ENCODE measurements at regions not wholly inside any gene's neighbourhood (a gene's known extent, or its start where the extent isn't known, plus 50 kb on each side); places are given as distances from the start of the nearest gene placed in this dataset.

DNA sequence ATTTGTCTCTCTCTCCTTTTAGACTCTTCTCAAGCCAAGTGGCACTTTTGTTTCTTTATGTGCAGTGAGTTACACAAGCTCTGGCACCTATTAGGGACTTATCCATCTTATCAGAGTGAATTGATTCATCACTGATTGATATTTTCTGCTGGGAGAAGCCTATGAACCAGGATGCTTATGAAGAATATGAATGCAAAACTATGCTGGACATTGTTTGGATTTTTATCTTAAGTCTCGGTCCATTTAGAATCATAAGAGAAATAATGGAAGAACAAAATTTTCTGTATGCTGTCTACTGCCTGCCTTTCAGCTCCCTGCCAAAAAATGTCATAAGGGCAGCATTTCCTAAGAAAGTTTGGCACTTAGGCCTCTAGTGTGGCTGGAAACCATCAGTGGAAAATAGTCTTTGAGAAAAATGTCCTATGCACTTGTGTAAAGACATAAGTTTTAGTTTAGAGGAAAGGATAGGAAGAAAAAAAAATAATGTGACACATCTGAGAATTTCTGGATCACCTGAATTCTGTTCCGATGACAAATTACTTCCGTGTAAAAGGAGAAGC lies 365.7 kb upstream of the MAD2L1 start:
- DNase-seq (ENCODE audit: low read depth, low spot score) = no peak

- no peak for DNase-seq (ENCODE audit: low read depth, low spot score)
Observed at GRCh38 chr4:120431180-120431579, 364.5 kb upstream of the MAD2L1 start.

DNA sequence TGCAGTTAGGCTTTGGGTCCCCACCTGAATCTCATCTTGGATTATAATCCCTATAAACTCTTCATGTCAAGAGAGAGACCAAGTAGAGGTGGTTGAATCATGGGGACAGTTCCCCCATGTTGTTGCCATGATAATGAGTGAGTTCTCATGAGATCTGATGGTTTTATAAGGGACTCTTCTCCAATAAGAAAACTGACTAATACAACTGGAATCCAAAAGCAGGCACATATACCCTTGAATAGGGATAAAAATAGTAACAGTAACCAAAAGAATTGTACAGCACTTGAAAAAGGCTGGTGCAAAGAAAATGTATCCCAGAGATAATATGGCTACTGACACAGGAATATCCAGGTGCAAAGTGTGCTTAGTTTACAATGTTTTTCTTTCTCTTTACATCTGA lies 351.5 kb upstream of the MAD2L1 start:
- DNase-seq (ENCODE audit: low read depth, low spot score) = no peak

DNA sequence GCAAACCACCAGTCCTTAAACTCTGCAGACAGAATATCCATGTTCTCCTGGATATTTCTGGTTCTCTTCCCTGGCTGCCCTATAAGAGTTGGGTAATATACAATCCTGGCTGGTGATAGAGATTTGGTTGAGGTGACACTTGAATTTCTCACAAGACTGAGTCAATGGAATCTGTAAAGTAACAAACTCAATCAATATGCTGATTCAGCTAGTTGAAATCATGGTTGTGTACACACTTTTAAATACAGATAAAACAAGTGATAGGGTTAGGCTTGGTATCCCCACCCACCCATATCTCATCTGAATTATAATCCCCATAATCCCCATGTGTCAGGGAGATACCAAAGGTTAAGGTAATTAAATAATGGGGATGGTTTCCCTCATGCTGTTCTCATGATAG lies 349.2 kb upstream of the MAD2L1 start:
- DNase-seq (ENCODE audit: low read depth, low spot score) = no peak

- no peak for DNase-seq (ENCODE audit: low read depth, low spot score)
Observed at GRCh38 chr4:120406960-120407359, 340.3 kb upstream of the MAD2L1 start.

GRCh38 chr4:120403296-120403695 lies 336.6 kb upstream of the MAD2L1 start:
- DNase-seq (ENCODE audit: low read depth, low spot score) = no peak

DNA sequence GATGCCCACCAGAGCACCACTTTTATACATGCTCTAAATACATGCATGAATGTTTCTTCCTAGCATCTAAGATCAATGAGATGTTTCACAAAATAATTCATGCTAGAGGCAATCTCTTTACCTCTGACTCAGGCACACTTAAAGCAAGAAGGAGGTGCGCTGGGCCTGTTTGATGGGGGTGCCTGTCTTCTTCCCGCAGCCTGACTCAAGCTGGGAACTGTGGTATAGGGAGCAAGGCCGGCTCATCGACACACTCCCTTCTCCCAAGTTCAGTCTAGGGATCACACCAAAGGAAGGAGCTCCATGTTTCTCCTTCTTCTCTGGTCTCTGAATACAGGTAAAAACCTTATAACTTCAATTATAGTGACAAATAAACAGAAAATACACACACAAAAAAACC lies 333.8 kb upstream of the MAD2L1 start:
- no peak for DNase-seq (ENCODE audit: low read depth, low spot score)

DNA sequence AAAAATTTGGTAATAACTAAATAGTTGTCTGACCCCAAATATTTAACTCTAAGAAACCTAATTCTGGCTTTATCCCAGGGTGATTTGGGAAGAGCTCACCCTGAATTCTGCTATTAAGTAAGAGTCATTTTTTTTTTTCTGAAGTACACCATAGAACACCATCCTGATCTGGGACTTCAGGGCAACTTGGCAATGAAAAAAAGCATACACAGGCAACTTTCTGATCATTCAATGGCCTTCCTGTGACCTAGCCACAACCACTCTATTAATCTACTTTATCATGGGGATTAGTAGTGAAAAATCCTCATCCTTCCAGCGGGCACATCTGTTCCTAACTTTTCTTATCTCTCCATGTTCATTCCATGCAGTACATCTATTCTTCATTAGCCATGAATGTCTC lies 333.2 kb upstream of the MAD2L1 start:
- no peak for DNase-seq (ENCODE audit: low read depth, low spot score)

DNA sequence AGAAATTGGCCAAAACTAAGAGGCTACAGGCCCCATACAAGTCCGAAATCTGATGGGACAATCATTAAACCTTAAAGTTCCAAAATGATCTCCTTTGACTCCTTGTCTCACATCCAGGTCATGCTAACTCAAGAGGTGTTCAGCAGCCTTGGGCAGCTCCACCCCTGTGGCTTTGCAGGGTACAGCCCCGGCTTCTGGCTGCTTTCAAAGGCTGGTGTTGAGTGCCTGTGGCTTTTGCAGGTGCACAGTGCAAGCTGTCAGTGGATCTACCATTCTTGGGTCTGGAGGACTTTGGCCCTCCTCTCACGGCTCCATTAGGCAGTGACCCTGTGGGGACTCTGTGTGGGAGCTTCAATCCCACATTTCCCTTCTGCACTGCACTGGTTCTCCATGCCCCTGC lies 329.1 kb upstream of the MAD2L1 start:
- no peak for DNase-seq (ENCODE audit: low read depth, low spot score)

GRCh38 chr4:120355881-120356280 lies 289.2 kb upstream of the MAD2L1 start:
- no peak for DNase-seq (ENCODE audit: low read depth, low spot score)

GRCh38 chr4:120354381-120354780 lies 287.7 kb upstream of the MAD2L1 start:
- no peak for DNase-seq (ENCODE audit: low read depth, low spot score)

DNA sequence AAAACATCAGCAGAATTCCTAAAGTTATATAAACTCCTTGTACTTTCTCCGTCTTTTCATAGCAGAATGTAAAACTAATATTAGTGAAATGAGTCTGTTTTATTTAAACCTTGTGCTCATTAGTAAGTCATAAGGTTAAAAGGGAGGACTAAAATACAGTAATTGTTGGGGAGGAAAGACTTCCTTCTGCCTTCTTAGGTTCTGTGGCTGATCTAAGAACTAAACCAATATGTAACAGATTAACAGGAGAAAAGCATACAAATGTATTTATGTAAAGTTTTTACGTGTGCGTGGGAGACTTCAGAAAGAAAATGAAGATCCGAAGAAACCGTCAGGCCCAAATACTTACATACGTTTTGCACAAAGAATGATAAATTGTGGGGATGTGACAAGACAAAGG lies 286.6 kb upstream of the MAD2L1 start:
- DNase-seq (ENCODE audit: low read depth, low spot score) = no peak

DNA sequence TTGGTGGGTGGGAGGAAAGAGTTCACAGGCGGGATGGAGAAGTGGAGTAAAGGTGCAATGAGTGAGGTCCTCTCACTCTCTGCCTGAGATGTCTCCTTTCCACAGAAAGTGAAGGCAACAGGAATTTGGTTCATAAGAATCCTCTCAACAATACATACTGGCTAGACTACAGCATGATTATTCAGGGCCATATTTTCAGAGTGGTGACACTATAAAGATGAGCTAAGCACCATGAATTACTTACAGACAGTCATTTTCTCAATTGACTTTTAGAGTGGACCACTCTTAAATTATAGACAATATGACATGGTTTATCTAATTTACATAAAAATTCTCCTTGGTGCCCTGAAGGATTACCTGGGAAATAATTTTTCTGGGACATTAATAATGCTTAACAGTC lies 286.1 kb upstream of the MAD2L1 start:
- no peak for DNase-seq (ENCODE audit: low read depth, low spot score)

DNA sequence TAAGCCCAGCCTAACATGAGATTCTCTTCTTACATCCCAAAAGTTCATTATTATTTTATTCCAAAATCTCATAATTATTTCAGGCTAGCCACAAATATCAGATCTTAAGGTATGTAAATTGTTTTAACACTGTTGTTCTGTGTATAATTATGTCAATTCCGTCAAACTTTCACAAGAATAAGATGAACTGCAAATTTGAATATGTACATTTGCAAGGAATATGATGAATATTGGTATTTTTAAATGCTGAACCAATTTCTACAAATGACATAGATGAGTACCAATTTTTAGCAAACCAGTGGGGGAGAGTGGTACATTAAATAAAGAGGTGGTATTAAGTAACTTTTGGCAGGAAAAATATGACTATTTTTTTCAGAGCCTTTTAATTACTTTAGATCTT lies 282.3 kb upstream of the MAD2L1 start:
- DNase-seq (ENCODE audit: low read depth, low spot score) = no peak

DNA sequence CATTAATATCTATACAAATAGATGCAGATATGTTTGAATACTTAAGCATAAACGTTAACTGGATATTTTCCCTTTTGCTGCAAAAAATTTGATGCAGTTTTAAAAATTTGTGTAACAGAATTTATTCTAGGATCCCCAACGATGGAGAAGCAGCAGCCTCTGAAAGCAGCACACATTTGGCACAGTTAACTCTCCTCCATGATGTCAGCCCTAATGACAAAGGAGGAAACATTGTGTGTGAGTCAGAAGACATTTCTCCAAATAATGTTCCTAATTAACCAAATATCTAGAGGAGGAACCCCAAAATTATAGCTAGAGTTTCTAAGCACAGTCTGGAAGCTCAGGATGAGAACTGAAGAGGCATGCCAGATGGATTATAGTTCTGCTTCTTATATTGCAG lies 281.9 kb upstream of the MAD2L1 start:
- no peak for DNase-seq (ENCODE audit: low read depth, low spot score)

GRCh38 chr4:120331486-120332370 lies 265.1 kb upstream of the MAD2L1 start:
- DNase-seq (ENCODE audit: low read depth, low spot score) = no peak

DNA sequence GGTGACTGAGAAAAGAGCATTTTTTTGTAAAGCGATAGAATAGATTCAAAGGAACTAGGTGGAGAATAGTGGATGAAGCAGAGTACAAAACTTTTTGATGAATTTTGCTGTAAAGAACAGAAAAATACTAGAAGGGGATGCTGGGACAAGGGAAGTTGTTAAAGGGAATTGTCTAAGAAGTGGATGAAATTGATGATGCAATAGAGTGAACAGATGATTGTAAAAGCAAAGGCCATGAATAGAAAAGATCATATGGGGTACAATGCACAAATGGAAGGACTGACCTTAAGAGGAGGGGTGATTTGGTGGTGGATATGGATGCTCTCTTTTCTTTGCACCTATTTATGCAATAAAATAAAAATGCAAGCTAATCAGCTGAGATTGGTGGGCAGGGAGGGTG lies 262.7 kb upstream of the MAD2L1 start:
- DNase-seq (ENCODE audit: low read depth, low spot score) = no peak

DNA sequence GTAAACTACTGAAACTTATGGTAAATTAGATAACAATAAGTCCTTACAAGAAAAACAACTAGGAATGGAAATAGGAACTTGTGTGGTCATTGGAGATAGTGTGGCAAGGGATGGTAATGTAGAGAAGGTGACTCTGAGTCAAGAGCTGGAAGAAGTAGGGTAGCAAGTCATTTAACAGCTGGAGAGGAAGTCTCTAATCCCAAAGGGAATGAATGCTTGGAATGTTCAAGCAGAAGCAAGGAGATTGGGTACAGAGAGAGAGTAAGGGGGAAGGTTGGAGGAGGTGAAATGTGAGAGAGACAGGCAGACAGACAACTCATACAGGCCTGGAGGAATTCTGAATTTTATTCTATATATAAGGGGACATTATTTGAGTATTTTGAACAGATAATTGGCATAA lies 260.6 kb upstream of the MAD2L1 start:
- DNase-seq (ENCODE audit: low read depth, low spot score) = peak; percentile 71

- DNase-seq (ENCODE audit: low read depth, low spot score) = no peak
Observed at GRCh38 chr4:120319046-120319767, 252.6 kb upstream of the MAD2L1 start.

- no peak for DNase-seq (ENCODE audit: low read depth, low spot score)
Observed at GRCh38 chr4:120318196-120318846, 251.7 kb upstream of the MAD2L1 start.

DNA sequence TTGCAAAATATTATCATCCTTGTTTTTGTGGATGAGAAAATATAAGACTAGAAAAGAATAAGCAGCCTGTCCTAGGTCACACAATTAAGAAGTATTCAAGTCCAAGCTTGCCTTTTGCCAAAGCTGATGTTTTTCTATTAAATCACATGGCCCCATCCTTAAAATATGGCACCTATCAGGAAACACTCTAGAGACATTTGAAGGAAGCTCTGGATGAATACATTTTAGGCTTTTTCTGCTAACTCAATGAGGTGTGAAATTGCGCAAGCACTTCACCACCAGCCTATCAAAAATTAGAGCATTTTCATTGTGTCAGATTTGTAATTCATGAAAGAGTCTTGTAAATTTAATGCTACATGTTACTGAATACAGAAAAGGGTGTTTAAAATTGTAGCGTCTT lies 251.1 kb upstream of the MAD2L1 start:
- DNase-seq (ENCODE audit: low read depth, low spot score) = no peak

DNA sequence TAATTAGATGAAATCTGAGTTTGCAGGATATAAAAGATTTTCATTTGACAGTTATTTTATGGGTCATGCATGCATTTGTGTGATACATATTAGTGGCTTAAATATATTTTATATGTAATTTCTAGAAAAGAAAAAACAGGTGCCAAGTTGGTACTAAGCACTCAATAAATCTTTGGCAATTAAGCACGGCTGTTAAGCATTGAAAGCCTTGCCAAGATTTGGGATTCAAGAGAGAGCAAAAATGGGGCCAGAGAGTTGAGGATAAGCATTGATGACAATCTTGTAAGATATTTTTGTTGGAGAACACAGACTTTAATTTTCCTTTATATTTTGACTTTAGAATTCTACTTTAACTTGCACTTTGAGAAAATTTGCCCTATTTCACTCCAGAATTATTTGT lies 249.8 kb upstream of the MAD2L1 start:
- no peak for DNase-seq (ENCODE audit: low read depth, low spot score)

Measured in iPS DF 19.7 (cell line).